Left lung (tissue), 4 donors: ENCODE measurements at regions not wholly inside any gene's neighbourhood (a gene's known extent, or its start where the extent isn't known, plus 50 kb on each side); places are given as distances from the start of the nearest gene placed in this dataset.

Source experiments
- ATAC-seq: fragments of 200-7000 bp; cut with Tn5 transposase; one replicate; pipeline ENCODE4 v1.9.1; 2020; ENCODE audit warnings: moderate library complexity
- DNase-seq, 4 donors: peaks; one replicate each; pipeline ENCODE4 v3.0.0-alpha.2; 2013 to 2020
- H3K27ac ChIP-seq, 2 donors: fragments of 200-600 bp; sonication (generic) in 1 of 2; one replicate each; pipeline versions ENCODE4 v1.5.0 to v1.8.0; 2020 to 2021
- H3K27me3 ChIP-seq, 2 donors: fragments of 200-600 bp; sonication (generic) in 1 of 2; one replicate each; pipeline versions ENCODE4 v1.5.0 to v1.8.0; 2020 to 2021
- H3K36me3 ChIP-seq, 2 donors: fragments of 200-600 bp; sonication (generic) in 1 of 2; one replicate each; pipeline versions ENCODE4 v1.5.0 to v1.8.0; 2020 to 2021
- H3K4me1 ChIP-seq, 2 donors: fragments of 200-600 bp; one replicate each; pipeline ENCODE4 v1.8.0; 2021
- H3K4me3 ChIP-seq, 2 donors: fragments of 200-600 bp; sonication (generic) in 1 of 2; one replicate each; pipeline versions ENCODE4 v1.5.0 to v1.8.0; 2020 to 2021; ENCODE audit warnings: mild to moderate bottlenecking in 1 of 2
- H3K9me3 ChIP-seq, 2 donors: fragments of 200-600 bp; sonication (generic) in 1 of 2; one replicate each; pipeline versions ENCODE4 v1.5.0 to v1.8.0; 2020 to 2021
- CTCF ChIP-seq, 2 donors: fragments of 200-600 bp; sonication (generic) in 1 of 2; IDR thresholded peaks; one replicate each; pipeline versions ENCODE4 v1.5.0 to v1.8.0; 2021; ENCODE audit warnings: antibody characterized with exemption in 2 of 2
- intact Hi-C, 2 donors: fragments of 100-400 bp; cut with DNase I; formaldehyde crosslinking; loops; one replicate each; pipeline versions ENCODE4 v1.11.2 to v1.14.2; 2022
- donor health status: DM: no; HTN: yes; CAD: no.
- donor health status: DM: no; HTN: no; CAD: no.

DNA sequence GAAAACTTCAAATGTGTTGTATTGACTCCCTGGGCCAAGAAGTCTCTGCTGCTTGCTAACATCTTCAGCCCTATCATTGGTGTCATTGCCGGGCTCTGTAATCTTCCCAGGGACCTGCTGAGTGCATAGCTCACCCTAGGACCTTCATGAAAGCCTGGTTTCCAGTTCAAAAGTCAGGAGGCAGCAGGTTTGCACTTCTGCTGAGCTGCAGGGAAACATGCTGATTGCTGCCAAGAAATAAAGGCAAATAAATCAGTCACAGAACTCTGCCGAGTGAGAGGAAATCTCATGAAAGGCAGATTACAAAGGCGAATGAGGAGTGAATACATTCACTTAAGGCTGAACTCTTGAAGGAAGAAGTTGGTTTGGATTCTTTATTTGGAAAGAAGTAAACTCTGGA is 1947.6 kb upstream of the CELF4 start:
- intact Hi-C loops: no loop called here
- ATAC-seq: no peak
- H3K9me3 ChIP-seq: no peaks in the 10 kb centered on the region
- no peaks in the 10 kb centered on the region for H3K4me1 ChIP-seq
- no peak overlapping the region for H3K4me3 ChIP-seq
- TF ChIP-seq CTCF (IDR thresholded peaks at IDR 0.05): no peak
- DNase-seq: peak in 1 of 4 donors; percentile 16
- no peaks in the 10 kb centered on the region for H3K27me3 ChIP-seq
- H3K27ac ChIP-seq: no peak overlapping the region
- no peaks in the 10 kb centered on the region for H3K36me3 ChIP-seq

DNA sequence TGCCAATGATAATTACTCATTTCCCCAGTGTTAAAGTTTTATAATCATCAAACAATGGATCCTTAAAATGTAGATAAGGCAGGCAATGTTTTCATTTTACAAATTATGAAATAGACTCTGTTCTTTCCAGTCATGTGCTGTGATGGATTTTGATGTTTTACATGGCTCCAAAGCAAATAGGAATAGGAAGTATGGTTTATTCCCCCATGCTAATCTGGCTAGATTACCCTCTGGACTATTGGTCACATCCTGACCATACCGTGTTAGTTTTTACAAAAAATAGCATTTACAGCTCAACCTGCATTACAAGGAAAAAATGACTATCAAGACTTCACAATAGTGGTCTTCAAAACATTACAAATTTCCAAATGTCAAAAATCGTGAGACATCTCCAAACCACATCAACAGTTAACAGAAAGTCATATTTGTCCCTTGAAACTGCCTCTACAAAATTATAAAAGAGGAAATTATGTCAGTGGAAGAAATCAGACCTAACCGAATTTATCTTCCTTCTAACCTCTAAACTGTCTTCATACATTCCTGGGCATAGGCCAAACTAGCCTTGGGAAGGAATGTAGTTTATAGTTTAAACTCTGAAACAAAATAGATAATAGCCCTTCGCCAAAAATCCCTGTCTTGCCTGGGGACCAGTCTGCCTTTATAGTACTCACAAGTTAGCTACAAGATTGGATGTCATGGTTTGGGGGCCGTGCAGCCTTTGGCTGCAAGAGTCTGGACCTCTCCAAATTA is 1941.2 kb upstream of the CELF4 start:
- Histone ChIP-seq H3K36me3 (no peaks in the 10 kb centered on the region), H3K27ac (no peak overlapping the region), H3K9me3 (no peaks in the 10 kb centered on the region), H3K4me3 (no peak overlapping the region), H3K4me1 (no peaks in the 10 kb centered on the region), H3K27me3 (no peaks in the 10 kb centered on the region)
- intact Hi-C loops: no loop called here
- no peak for DNase-seq
- ATAC-seq: no peak
- TF ChIP-seq CTCF (IDR thresholded peaks at IDR 0.05): no peak

DNA sequence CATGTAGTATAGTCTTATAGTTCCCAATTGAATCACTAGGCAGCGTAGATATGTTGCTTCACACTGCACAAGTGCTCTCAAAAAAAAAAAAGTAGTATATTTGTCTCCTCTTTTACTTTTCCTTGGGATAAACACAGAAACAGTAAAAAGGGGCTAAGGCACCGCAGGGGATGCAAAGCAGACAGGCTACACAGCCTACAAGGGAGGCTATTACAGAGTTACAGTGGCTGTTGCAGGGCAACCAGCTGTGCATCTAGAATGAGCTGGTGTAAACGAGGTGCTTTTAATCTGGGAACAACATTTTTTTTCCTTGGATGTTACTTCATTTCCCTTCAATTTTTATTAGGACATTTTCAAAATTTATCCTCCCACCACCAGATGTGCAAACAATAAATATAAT is 1934.7 kb upstream of the CELF4 start:
- no peak for TF ChIP-seq CTCF (IDR thresholded peaks at IDR 0.05)
- ATAC-seq (no peak), DNase-seq (peak in 2 of 4 donors; percentile 36 to 69)
- H3K4me1 ChIP-seq: no peaks in the 10 kb centered on the region
- no peaks in the 10 kb centered on the region for H3K36me3 ChIP-seq
- H3K27me3 ChIP-seq: no peaks in the 10 kb centered on the region
- H3K4me3 ChIP-seq: no peak overlapping the region
- H3K9me3 ChIP-seq: peaks cover 0 to 2% of the 10 kb centered on the region in 2 donors
- H3K27ac ChIP-seq: no peak overlapping the region
- intact Hi-C loops: no loop called here

DNA sequence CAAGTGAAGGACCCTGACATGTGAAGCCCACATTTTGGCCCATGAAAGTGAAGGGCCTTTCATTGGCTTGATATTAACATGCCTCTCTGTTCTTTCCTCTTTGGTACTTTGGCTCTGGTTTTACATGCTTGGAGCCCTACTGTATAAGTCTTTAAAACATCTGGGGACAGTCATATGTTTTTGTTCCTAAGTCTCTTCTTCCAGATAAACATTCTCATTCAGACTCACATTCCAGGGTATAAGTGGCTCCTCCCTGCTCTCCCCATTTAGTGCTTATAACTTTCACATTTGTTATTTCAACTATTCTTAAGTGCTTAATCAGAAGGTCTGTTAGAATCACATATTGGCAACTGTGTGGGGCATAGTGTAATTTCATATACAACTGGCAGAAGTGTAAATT is 1932.2 kb upstream of the CELF4 start:
- H3K27me3 ChIP-seq: no peaks in the 10 kb centered on the region
- intact Hi-C loops: no loop called here
- H3K27ac ChIP-seq: no peak overlapping the region
- DNase-seq (no peak), ATAC-seq (no peak)
- H3K9me3 ChIP-seq: peaks cover 0 to 2% of the 10 kb centered on the region in 2 donors
- no peak overlapping the region for H3K4me3 ChIP-seq
- TF ChIP-seq CTCF (IDR thresholded peaks at IDR 0.05): no peak
- H3K36me3 ChIP-seq: no peaks in the 10 kb centered on the region
- no peaks in the 10 kb centered on the region for H3K4me1 ChIP-seq

DNA sequence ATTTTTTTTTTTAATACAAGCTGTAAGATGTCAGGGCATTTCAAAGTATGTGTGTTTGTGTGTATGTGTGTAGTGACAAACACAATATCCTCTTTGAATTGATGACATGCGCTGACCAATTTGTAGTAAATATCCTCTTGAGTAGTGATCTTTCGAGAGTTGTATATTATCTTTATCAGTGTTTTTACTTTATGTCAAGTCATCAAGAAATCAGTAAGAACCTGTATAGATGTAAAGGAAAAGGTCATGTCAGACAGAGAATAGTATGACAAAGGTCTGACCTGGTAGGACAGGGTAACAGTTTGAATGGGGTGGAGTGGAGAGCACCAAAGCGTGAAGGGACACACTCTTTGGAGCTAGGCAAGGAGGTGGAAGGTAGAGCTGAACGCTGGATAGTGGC is 1931.4 kb upstream of the CELF4 start:
- no peaks in the 10 kb centered on the region for H3K36me3 ChIP-seq
- no peaks in the 10 kb centered on the region for H3K27me3 ChIP-seq
- intact Hi-C loops: no loop called here
- no peak overlapping the region for H3K27ac ChIP-seq
- TF ChIP-seq CTCF (IDR thresholded peaks at IDR 0.05): no peak
- H3K4me1 ChIP-seq: no peaks in the 10 kb centered on the region
- ATAC-seq (no peak), DNase-seq (no peak)
- peaks cover 0 to 2% of the 10 kb centered on the region in 2 donors for H3K9me3 ChIP-seq
- no peak overlapping the region for H3K4me3 ChIP-seq
